ENCODE measurements at regions not wholly inside any gene's neighbourhood (a gene's known extent, or its start where the extent isn't known, plus 50 kb on each side); places are given as distances from the start of the nearest gene placed in this dataset.

DNA sequence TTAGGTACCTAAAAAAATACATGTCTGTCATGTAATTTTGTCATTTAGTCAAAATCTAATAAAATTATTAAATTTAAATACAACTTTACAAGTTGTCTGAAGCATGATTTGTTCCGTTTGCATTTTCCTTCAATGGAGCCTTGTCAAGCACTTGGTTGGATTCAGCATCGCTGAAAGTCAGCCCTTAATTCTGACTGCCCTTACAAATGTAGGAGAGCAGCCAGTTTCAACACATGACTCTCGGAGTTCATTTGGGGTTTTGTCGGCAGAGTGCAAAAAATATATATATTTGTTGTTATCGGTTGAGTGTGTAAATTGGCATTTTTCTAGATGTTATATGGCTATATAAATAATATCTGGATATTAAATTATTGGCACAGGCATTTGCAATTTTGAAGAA is 180.6 kb downstream of the RPS12 start:
- Histone ChIP-seq H3K9ac (ENCODE audit: extremely low read depth, insufficient read length, low read length) (no peak overlapping the region), H2BK20ac (ENCODE audit: low read depth, low read length, poor library complexity, severe bottlenecking) (no peak overlapping the region), H3K23me2 (ENCODE audit: insufficient read length, low read depth, low read length, poor library complexity, severe bottlenecking) (no peaks in the 10 kb centered on the region), H3K23ac (ENCODE audit: insufficient read length, low read depth, low read length) (no peak overlapping the region), H3K27me3 (ENCODE audit: insufficient read depth, low read length) (no peaks in the 10 kb centered on the region), H2BK5ac (ENCODE audit: insufficient read length, low read length) (no peak overlapping the region), H2BK15ac (ENCODE audit: low read depth, low read length) (no peak overlapping the region), H4K91ac (ENCODE audit: insufficient read length, low read depth, low read length) (no peak overlapping the region), H2BK12ac (ENCODE audit: insufficient read length, low read depth, low read length) (no peak overlapping the region), H4K8ac (replicated peaks; ENCODE audit: insufficient read length, low read depth, low read length) (no peak overlapping the region), H4K5ac (ENCODE audit: insufficient read length, low read depth, low read length) (no peak overlapping the region), H3T11ph (ENCODE audit: low read length) (no peak overlapping the region), H3K79me1 (ENCODE audit: insufficient read depth, low read depth, low read length, poor library complexity, severe bottlenecking) (no peaks in the 10 kb centered on the region), H3K14ac (ENCODE audit: insufficient read depth, low read length) (no peak overlapping the region), H4K20me1 (ENCODE audit: control insufficient read depth, insufficient read depth, insufficient read length) (no peaks in the 10 kb centered on the region), H2BK120ac (ENCODE audit: low read depth, low read length, poor library complexity, severe bottlenecking) (no peak overlapping the region), H3K18ac (ENCODE audit: insufficient read length, low read depth, low read length) (no peak overlapping the region), H3K9me3 (ENCODE audit: control insufficient read depth, low read depth, low read length) (no peaks in the 10 kb centered on the region), H3K56ac (ENCODE audit: insufficient read length, low read depth, low read length) (no peak overlapping the region), H3K27ac (ENCODE audit: insufficient read length, low read depth, low read length) (no peak overlapping the region), H3K4me2 (ENCODE audit: insufficient read depth, insufficient read length, low read length) (no peak overlapping the region), H2AK5ac (ENCODE audit: insufficient read length, low read length) (no peak overlapping the region), H3K4me1 (ENCODE audit: insufficient read depth, low read length) (no peaks in the 10 kb centered on the region), H3K79me2 (ENCODE audit: insufficient read depth, low read length) (no peaks in the 10 kb centered on the region), H2AFZ (ENCODE audit: low read length) (no peak overlapping the region), H3K4ac (ENCODE audit: low read depth, low read length) (no peak overlapping the region)
- Mint-ChIP-seq H3K4me1 (no peaks in the 10 kb centered on the region), H3K27ac (no peak overlapping the region), H3K36me3 (ENCODE audit: insufficient read depth in 1 of 3, low read depth in 3 of 3) (no peaks in the 10 kb centered on the region), H3K4me3 (no peak overlapping the region), H3K9me3 (no peaks in the 10 kb centered on the region), H3K27me3 (ENCODE audit: low read depth) (no peaks in the 10 kb centered on the region)
- WGBS (ENCODE audit: extremely low coverage, insufficient read length, low lambda C conversion rate) = no CpG with 5 or more reads among the region's 5 CpGs
- TF ChIP-seq CTCF (conservative IDR thresholded peaks at IDR 0.05) = no peak
- no peak for DNase-seq
